T-helper 2 cell (primary cell): ENCODE measurements at regions not wholly inside any gene's neighbourhood (a gene's known extent, or its start where the extent isn't known, plus 50 kb on each side); places are given as distances from the start of the nearest gene placed in this dataset.
A peak's percentile ranks its signal among the peaks of the same experiment; 100 is the strongest.

ENCODE experiments used
- DNase-seq, 5 experiments: peaks; one replicate each; pipeline versions ENCODE4 v3.0.0 to v3.0.0-alpha.2; 2012 to 2022

DNA sequence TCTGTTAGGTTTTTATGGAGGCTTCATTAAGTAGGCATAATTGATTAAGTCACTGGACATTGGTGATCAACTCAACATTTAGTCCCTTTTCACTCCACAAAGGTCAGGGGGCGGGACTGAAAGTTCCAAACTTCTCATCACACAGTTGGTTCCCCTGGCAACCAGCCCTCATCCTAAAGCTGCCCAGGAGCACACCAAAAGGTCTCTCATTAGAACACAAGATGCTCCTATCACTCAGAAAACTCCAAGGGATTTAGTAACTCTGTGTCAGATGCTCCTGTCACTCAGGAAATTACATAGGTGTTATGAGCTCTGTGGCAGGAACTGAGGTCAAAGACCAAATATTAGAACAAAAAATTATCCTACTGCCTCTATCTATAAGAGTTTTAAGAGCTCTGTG is 321.5 kb downstream of the OTOL1 start:
- no peak for DNase-seq

DNA sequence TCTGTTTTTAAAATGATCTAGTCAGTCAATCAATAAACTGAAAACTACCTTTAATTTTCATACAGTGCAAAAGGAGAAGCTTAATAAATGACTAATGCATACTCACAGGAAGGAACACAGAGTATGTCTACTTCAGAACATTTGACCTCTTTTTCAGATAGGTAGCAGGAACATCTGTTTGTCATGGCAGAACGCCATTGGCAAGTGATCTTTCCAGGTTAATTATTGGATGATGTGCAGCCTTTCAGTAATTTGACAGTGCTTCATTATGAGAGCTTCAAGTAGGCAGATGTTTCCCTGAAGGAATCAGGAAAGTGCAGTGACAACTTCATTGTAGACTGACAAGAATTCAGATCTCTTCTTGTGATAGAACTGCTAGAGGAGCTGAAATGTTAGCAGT is 325.0 kb downstream of the OTOL1 start:
- DNase-seq: no peak

DNA sequence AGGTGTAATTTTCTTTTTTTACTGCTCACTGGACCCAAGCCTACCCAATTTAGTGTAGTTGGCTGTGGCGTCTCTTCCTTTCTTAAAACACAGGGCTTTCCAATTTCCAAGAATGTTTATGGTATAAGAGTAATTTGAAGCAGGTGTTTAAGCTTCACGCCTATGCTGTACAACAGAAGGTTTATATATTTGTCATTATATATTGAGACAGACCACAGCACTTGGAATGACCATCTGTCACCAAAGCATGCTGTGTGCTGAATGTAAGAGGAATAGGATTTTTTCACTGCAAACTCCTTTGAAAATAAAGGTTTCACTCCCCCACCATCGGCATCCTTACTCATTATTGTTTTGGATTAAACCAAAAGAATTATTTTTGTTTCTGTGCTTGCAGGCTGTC is 325.7 kb downstream of the OTOL1 start:
- no peak for DNase-seq

DNA sequence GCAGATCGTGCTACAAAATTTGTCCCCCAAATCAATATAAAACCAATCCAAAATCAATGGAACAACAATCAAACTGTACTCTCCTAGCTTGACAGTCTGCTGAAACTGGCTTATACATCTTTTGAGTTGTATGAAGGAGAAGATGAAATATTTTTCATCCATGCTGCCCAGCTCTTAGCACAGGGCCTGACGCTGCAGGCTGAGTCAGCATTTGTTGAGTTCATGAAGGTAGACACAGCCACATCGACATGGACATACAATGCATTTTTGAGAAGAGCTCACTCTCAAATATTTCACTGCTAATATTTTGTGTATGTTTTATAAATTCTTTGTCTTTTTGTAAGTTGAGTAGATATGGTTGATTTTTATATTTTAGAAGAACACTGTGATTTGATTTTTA is 327.3 kb downstream of the OTOL1 start:
- no peak for DNase-seq

DNA sequence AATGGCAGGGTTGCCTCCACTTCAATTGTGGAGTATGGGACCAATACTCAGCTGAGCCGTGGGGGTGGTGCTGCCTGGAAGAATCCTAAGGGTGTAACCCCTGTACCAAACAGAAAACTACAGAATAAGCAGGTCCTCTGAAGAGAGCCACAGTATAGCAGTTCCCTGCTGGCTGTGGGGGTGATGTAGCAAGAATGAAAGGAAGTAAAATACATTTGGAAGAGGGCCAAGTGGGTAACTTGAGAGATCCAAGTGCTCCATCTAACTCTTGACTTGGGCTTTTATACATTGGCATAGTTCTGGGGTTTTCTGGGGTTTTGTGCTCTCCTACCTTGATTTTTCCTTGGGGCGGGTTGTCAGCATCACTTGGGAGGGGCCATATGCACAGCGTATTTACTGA is 341.4 kb downstream of the OTOL1 start:
- DNase-seq: no peak

DNA sequence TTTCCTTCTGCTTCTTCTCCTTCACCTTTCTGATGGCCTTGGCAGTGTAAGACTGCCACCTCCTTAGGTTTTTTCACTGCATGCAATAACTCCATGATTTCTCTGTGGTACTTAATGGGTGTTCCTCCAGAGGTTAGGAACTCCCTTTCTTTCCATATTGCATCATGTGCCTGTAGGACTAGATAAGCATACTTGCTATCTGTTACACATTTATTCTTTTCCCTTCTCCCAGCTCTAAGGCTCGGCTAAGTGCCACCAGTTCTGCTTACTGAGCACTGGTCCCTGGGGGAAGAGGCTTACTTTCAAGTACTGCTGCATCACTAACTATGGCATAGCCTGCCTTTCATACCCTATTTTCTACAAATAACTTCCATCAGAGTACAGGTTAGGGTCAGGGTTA is 351.8 kb downstream of the OTOL1 start:
- no peak for DNase-seq

DNA sequence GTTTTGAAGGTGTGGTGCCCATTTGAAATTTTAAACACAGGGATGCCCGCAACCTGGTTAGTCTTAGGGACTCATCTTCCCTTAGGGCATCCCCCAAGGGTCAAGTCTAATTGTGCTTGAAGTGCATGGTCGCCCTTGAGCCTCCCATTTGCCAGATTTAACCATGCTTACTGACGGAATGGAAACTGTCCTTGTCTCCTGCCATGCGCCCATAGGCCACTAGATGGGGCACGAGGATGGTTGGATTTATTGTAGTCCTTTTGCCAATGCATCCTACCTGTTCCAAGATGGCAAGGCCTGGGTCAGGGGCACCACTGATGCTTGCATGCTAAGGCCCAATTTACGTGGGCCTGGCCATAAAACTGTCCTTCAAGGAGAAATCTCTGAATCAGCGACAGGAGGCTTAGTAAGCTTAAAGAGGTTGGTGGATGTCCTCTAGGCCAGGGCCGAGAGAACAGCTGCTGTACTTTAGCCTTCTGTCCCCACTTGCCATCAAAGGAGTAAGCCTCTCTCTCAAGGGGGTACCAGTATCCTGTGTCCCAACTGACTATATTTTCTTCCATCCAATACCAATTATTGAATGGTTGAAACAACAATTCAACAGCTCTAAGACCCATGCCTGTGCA is 355.4 kb downstream of the OTOL1 start:
- peak in 1 of 5 experiments; percentile 26 for DNase-seq

DNA sequence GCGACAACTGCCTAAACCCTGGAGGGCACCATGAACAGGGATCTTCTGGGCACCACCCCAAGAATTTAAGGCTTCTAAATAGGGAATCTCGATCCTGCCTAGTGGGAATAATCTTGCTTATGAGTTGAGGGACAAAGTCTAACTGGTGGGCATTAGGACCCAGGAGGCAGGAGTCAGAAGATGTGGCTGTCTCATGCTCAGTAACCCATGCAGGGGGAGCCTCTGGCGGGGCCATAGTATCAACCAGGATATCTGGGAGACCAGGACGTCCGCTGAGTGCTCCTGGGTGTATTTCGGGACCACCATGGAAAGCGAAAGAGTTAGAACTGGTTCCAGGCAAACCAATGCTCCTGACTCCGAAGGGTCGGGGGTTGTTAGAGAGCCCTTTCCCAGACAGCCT is 356.1 kb downstream of the OTOL1 start:
- no peak for DNase-seq

DNA sequence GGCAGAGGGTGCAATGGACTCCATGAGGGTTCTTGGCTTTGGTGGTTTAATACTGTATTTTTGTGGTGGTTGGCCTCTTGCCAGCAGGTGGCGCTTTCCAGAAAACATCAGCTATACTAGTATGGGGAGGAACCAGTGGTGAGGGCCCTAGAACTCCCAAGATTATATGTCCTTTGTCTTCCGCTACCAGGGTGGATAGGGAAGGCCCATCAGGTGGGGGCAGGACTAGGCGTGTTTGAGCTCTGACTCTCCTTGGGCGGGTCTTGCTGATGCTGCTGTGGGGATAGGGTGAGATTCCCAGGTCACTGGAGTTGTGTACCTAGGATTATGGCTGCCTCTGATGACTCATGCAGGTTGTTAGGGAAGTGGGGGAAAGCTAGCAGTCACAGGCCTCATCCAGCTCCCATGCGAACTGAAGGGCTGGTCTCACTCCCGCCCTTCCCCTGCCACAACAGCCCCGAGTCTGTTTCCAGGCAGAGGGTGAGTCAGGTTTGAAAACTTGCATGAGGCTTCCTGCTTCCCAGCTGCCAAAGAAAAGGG is 357.7 kb downstream of the OTOL1 start:
- peak in 1 of 5 experiments; percentile 24 for DNase-seq

DNA sequence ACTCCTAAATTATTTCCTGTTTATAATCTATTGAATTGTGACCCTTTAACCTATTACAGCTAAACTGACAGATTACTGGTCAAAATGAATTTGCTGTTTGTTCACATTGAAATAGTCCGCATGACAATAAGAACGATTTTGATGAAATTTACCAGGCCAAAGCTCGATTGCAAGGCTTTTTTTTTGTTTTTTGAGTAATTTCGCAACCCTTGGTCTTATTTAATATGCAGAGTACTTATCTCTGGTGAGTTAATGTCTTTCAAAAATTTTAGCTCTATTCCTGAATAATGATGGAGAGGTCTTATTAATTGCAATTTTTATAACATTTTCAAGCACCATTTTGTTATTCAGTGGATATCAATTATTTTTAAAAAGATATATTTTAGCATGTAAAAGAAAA is 362.4 kb downstream of the OTOL1 start:
- DNase-seq: no peak

DNA sequence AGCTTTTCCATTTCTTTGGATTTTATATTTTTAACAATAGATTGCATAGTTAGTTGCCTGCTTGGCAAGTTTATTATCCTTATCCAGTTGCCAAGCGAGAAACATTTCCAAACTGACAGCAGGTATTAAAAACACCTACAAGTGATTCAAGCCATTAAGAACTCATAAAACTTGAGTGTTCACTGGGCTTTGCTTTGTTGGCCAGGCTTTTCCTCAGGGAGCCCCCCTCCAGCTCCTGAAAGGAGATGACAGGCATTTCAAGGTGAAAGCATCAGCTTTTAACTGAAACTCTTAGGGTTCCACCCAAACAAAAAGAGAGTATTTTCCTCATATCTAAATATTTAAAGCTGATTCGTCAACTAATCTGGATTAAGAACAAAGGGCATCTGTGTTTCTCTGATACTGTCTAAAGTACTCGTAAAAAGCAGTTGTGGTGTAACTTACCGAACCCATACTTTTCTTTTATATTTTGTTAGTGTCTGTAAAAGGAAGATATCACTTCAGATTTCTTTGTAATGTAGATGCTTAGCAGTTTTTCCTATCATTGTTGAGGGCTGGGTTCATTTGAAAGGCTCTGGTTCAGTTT is 363.4 kb downstream of the OTOL1 start:
- DNase-seq: no peak

DNA sequence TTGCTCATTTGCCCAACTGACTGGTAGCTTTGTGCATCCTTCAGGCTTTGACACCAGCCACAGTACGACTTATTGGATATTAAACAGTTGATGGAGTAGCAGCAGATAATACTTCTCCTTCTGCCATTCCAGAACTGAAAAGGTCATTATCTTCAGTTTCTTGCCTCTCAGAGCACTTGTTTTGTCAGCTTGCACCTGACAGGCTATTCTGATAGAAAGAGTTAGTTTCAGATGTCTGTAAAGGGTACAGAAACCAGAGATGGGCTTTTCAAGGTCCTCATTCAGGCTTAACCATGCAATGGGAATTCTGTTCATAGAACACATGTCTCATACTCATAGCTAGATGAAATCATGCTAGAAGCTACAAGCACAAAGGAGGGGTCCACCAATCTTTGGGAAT is 367.2 kb downstream of the OTOL1 start:
- DNase-seq: no peak

DNA sequence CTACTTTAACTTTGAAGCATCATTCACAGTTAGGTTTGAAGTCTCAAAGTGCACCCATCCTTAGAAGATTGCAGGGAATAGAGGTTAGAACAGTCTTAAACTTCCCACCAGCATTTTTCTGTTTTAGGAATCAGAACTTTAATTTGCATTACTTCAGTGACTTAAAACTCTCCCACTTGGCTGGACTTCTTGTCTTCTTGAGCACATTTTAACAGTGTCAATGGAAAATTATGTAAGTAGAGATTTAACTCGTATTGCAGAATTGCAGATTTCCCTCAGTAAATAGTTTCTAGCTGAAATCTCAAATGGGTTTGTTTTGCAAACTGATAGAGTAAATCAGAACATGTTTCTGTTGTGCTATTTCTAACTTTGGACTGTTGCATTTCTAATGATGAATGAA is 369.6 kb downstream of the OTOL1 start:
- no peak for DNase-seq

DNA sequence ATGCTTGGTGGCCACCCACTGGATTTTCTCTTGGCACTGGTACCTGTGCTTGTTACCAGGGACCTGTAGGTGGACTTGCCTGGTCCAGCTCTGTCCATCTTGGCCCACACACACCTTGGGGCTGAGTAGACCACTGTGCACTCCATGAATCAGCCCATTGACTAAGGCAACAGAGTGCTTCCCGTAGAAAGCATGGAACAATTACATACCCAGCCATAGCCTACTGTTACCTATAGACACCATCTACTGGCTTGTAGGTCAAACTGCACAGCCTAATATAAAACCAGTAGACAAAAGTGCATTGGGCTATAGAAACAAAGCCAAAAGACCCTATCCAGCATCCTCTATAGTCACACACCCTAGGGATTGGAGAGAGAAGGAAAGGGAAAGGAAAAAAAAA is 378.9 kb downstream of the OTOL1 start:
- DNase-seq: no peak

DNA sequence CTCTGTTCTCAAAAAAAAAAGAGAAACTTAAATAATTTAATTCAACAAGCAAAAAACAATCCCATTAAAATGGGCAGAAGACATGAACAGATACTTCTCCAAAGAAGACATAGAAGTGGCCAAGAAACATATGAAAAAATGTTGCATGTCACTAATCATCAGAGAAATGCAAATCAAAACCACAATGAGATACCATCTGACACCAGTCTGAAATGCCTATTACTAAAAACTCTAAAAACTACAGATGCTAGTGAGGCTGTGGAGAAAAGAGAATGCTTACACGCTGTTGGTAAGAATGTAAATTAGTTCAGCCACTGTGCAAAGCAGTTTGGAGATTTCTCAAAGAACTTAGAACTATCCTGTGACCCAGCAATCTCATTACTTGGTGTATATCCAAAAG is 382.9 kb downstream of the OTOL1 start:
- DNase-seq: peak in 1 of 5 experiments; percentile 26

DNA sequence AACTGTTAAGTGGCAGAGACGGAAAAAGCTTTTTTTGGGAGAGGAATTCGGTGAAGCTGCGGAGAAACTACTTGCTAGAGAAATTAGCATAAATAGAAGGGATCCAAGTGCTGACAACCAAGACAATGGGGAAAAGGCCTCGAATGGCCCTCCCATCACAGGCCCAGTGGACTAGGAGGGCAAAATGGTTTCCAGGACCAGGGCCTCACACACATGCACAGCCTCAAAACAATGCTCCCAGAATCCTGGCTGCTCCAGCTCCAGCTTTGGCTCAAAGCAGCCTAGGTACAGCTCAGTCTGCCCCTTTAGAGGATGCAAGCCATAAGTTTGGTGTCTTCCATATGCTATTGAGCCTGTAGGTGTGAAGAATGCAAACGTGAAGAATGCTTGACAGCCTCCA is 388.2 kb downstream of the OTOL1 start:
- no peak for DNase-seq

DNA sequence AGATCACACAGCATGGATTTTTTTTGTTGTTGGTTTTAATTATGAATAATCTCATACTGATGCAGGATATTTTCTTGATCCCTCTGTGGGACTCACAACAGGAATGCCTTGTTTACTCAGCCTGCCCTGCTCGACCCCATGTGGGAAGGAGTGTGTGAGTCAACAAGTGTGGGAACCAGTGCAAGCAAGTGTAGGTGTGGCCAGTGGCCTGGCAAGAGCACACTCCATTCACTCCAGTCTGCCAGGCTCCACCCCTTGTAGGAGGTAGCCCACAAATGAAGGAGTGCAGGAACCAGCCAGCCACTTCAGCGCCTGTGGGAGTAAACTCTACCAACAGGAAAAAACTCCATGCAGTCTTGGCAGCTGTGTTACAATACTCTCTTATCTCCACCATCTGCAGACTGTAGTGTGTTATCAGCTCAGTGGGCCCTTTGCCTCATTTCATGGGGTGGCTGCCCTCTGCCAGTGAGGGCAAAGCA is 393.6 kb downstream of the OTOL1 start:
- DNase-seq: no peak

DNA sequence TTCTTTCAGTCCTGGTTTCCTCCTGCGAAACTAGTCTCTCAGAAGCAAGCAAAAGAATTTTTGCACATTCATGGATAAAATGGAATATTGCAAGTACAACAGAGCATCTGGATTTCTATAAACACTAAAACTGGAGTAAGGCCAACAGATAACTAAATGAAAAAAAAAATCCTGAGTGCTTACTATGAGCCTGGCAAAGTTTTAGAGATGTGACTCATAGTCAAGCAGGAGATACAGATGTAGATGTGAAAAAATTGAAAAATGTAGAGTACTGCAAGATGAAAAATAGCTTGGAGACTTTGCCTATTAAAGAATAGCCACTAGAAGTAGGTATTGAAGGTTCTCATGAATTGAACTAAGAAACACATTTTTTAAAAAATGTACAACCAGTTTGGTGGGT is 397.4 kb downstream of the OTOL1 start:
- no peak for DNase-seq

DNA sequence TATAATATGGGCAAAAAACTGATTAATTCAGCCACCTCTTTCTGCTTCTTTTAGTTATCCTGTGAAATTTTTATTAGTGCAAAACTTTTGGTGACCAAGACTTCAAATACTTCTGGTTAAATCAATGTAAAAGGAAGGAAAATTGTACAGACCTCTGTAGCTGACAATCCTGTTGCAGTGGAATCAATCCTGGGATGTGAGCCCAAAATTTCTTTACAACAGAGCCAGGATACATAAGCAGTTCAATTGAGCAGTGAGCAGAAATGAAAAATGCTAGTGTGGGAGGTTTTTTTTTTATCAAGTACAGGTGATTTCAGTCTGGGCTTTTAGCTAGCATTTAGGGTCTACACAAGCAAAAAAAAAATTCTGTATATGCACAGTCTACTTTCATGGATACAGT is 398.0 kb downstream of the OTOL1 start:
- DNase-seq: no peak

DNA sequence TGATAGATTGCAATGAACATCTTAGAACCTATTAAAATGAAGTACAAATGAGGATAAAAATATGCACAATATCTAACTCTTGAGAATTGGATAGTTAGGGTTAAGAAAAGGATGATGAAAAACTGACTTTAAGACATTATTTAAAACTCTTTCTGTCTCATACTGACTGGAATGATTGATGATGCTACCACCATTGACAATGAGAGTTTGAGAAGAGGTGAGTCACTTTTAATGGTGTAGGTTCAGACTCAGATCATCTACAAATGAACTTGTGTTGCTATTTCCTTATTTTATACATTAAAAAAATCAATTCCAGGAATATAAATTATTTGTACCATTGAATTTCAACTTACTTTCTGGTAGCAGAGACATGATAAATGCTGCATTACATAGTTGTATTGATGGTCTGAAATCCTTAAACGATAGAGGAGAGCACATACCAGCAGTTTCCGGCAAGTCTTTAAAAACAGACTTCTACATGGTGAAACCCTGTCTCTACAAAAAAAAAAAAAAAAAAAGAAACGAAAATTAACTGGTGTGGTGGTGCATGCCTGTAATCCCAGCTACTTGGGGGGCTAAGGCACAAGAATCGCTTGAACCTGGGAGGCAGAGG is 409.0 kb downstream of the OTOL1 start:
- DNase-seq: no peak

DNA sequence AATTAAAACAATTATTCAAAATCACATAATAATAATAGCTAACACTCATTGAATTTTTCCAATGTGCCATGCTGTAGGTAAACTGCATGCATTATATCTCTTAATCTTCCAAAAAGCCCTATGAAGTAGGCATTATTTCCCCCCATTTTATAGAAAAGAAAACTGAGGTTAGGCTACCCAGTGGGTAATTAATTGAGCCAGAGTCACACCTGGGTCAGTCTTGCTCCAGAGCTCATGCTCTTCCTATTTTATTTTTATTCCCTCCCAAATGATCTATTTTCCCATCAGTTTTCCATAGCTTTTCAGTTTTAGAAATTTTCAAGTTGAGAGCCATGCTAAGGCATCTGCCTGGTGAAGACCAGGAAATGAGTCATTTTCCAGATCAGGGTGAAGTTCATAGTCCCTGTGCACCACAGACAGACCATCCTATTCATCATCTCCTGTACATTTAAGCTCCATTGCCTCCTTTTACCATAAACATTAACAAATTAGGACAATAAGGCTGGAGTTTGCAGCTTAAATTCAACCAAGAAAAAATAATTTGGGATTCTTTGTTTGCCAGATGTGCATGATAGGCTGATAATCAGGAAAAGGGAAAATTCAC is 417.3 kb downstream of the OTOL1 start:
- no peak for DNase-seq

DNA sequence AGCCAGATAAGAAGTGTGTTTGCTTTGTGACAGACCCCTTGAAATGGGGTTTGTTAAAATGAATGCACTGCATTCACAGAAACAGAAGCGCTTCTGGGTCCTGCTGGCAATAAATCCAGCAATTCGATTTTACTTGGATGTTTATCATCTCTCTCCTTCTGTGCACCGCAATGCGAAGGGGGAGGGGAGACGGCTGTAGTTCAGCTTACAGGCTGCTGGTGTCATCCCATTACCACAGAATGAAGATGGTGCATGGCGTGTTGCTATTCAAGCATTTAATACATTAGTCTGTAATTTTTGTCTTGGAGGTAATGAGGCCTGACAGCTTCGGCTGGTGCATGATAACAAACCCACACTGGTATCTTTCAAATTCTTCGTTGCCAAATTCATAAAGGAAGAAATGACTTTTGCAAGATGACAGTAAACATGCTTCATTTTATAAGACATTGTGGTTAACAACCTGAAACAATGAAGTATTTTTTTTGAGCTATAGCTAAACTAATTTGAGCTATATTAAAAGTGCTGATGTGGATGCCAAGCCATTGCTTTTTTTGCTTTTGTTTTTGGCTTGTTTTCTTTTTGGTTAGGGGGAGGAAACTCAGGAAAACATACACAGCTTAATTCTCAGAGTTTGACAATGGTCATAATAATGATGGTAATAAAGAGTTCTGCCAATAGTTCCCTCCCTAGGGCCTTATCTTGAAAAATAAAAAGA is 418.3 kb downstream of the OTOL1 start:
- no peak for DNase-seq

DNA sequence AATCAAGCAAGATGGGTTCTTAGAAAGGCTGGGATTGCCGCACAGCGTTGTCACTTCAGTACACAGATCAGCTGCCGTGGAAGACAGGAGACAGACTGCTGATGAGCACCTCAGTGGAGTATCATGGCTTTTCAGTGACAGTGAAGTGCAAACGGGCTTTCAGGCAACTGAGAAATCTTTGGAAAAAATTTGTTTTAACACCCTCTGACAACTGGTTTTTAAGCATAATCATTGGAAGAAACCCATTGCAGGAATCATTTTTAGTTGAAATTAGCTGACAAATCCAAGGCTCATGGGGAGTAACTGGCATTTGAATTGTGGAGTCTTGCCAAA is 418.8 kb downstream of the OTOL1 start:
- DNase-seq: no peak
